ENCODE measurements at regions not wholly inside any gene's neighbourhood (a gene's known extent, or its start where the extent isn't known, plus 50 kb on each side); places are given as distances from the start of the nearest gene placed in this dataset.

DNA sequence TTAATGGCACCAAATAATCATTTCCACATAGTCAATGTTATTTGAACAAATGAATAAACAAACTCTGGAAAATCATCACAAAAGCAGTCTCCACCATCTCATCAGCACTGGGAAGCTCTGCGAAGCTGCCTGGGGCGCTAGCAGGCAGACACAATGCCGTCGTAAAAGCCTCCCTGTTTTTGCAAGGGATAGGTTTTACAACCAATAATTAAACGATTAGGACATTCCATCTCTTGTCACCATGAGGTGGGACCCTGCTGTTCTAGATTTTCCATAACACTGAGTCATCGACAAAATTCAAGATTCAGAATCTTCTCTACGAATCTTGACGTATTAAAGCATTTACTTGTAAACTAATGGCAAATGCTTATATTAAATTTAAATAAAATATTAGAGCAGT is 172.8 kb upstream of the AKR1E2 start:
- TF ChIP-seq, protein P1, sequence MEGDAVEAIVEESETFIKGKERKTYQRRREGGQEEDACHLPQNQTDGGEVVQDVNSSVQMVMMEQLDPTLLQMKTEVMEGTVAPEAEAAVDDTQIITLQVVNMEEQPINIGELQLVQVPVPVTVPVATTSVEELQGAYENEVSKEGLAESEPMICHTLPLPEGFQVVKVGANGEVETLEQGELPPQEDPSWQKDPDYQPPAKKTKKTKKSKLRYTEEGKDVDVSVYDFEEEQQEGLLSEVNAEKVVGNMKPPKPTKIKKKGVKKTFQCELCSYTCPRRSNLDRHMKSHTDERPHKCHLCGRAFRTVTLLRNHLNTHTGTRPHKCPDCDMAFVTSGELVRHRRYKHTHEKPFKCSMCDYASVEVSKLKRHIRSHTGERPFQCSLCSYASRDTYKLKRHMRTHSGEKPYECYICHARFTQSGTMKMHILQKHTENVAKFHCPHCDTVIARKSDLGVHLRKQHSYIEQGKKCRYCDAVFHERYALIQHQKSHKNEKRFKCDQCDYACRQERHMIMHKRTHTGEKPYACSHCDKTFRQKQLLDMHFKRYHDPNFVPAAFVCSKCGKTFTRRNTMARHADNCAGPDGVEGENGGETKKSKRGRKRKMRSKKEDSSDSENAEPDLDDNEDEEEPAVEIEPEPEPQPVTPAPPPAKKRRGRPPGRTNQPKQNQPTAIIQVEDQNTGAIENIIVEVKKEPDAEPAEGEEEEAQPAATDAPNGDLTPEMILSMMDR (IDR thresholded peaks at IDR 0.05): no peak
- TF ChIP-seq EP300 (IDR thresholded peaks at IDR 0.05) (no peak), POLR2AphosphoS5 (IDR thresholded peaks at IDR 0.05) (no peak)

Data from sigmoid colon (tissue), 4 donors.